ENCODE measurements at regions not wholly inside any gene's neighbourhood (a gene's known extent, or its start where the extent isn't known, plus 50 kb on each side); places are given as distances from the start of the nearest gene placed in this dataset.

- Mint-ChIP-seq H3K4me3 (ENCODE audit: unreplicated experiment) (no peak overlapping the region), H3K9me3 (ENCODE audit: low read depth) (peaks cover 3% of the 10 kb centered on the region), H3K27me3 (ENCODE audit: low read depth) (no peaks in the 10 kb centered on the region), H3K4me1 (ENCODE audit: low read depth) (peaks cover 17% of the 10 kb centered on the region), H3K36me3 (ENCODE audit: low read depth) (no peaks in the 10 kb centered on the region), H3K27ac (ENCODE audit: unreplicated experiment) (no peak overlapping the region)
- TF ChIP-seq CTCF (IDR thresholded peaks at IDR 0.05): no peak
- DNase-seq (ENCODE audit: low spot score): no peak
Measured at GRCh38 chr13:65600702-65601101, 1629.4 kb downstream of the PCDH9 start.

- Mint-ChIP-seq H3K4me1 (ENCODE audit: low read depth) (peaks cover 32% of the 10 kb centered on the region), H3K36me3 (ENCODE audit: low read depth) (no peaks in the 10 kb centered on the region), H3K9me3 (ENCODE audit: low read depth) (peaks cover 3% of the 10 kb centered on the region), H3K4me3 (ENCODE audit: unreplicated experiment) (no peak overlapping the region), H3K27ac (ENCODE audit: unreplicated experiment) (peak overlapping the region; percentile 4), H3K27me3 (ENCODE audit: low read depth) (no peaks in the 10 kb centered on the region)
- DNase-seq (ENCODE audit: low spot score): no peak
- no peak for TF ChIP-seq CTCF (IDR thresholded peaks at IDR 0.05)
Measured at GRCh38 chr13:65597839-65598818, 1632.0 kb downstream of the PCDH9 start.

GRCh38 chr13:65595916-65596315 is 1634.2 kb downstream of the PCDH9 start:
- TF ChIP-seq CTCF (IDR thresholded peaks at IDR 0.05): no peak
- no peaks in the 10 kb centered on the region for H3K27me3 Mint-ChIP-seq (ENCODE audit: low read depth)
- no peak overlapping the region for H3K4me3 Mint-ChIP-seq (ENCODE audit: unreplicated experiment)
- H3K36me3 Mint-ChIP-seq (ENCODE audit: low read depth): no peaks in the 10 kb centered on the region
- no peak overlapping the region for H3K27ac Mint-ChIP-seq (ENCODE audit: unreplicated experiment)
- H3K4me1 Mint-ChIP-seq (ENCODE audit: low read depth): peaks cover 42% of the 10 kb centered on the region
- DNase-seq (ENCODE audit: low spot score): no peak
- H3K9me3 Mint-ChIP-seq (ENCODE audit: low read depth): no peaks in the 10 kb centered on the region

DNA sequence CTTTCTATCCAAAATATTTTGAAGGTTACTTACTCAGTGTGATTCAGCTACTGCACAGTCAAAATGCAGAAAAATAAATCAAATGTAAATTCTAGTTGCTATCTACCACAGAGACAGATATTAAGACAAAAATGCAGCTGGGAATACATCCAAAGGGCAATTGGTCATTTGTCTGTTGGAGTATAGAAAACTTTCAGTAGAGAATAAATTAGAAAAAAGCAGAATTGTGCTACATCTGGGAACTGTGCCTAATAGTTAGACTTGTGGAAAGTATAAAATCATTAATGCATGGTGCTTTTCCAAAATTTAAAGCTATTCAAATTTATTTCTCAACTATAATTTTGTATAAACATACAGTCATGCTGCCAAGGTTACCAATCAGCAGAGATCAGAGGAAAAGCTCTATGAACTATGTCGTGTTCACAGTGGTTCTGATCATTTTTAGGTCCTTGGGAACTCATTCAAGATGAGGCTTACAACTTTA is 1635.8 kb downstream of the PCDH9 start:
- no peak for DNase-seq (ENCODE audit: low spot score)
- TF ChIP-seq CTCF (IDR thresholded peaks at IDR 0.05): no peak
- no peaks in the 10 kb centered on the region for H3K27me3 Mint-ChIP-seq (ENCODE audit: low read depth)
- no peak overlapping the region for H3K4me3 Mint-ChIP-seq (ENCODE audit: unreplicated experiment)
- no peak overlapping the region for H3K27ac Mint-ChIP-seq (ENCODE audit: unreplicated experiment)
- H3K4me1 Mint-ChIP-seq (ENCODE audit: low read depth): peaks cover 42% of the 10 kb centered on the region
- H3K9me3 Mint-ChIP-seq (ENCODE audit: low read depth): peaks cover 10% of the 10 kb centered on the region
- peaks cover 7% of the 10 kb centered on the region for H3K36me3 Mint-ChIP-seq (ENCODE audit: low read depth)

DNA sequence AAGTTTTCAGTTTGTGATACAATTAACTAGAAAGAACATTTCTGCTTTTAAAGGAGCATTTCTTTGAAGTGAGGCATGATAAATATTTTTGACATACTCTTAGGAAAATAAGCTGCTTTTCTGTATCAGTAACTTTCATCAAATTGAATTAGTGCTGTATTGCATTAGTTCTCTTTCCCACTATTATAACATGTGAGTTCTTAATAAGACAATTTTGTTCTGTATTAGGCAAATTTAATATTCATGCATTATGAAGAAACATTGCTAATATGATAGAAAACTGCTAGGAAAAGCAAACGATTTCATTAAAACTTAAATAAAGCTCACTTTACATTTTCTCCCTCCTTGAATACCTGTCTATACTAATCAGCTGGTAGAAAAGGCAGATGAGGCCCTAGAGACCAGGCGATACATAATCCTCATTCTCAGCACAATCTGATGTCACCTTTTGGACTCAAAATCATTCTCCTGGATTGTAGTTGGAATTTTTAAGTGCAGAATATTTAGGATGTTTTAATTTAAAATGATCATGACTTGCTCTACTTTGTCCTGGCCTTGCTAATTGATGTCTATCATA is 1636.8 kb downstream of the PCDH9 start:
- Mint-ChIP-seq H3K27ac (ENCODE audit: unreplicated experiment) (no peak overlapping the region), H3K36me3 (ENCODE audit: low read depth) (peaks cover 7% of the 10 kb centered on the region), H3K27me3 (ENCODE audit: low read depth) (no peaks in the 10 kb centered on the region), H3K4me1 (ENCODE audit: low read depth) (peaks cover 39% of the 10 kb centered on the region), H3K9me3 (ENCODE audit: low read depth) (peaks cover 14% of the 10 kb centered on the region), H3K4me3 (ENCODE audit: unreplicated experiment) (no peak overlapping the region)
- no peak for DNase-seq (ENCODE audit: low spot score)
- TF ChIP-seq CTCF (IDR thresholded peaks at IDR 0.05): no peak
